CD4-positive, alpha-beta T cell (primary cell): ENCODE measurements at regions not wholly inside any gene's neighbourhood (a gene's known extent, or its start where the extent isn't known, plus 50 kb on each side); places are given as distances from the start of the nearest gene placed in this dataset.

Source experiments
- ATAC-seq: fragments of 200-7000 bp; cut with Tn5 transposase; one replicate; pipeline ENCODE4 v1.10.0; 2022; ENCODE audit warnings: mild to moderate bottlenecking; ENCODE audit not compliant: poor library complexity
- CTCF ChIA-PET: fragments of 350-600 bp; sonication (Branson Sonifier 250); formaldehyde crosslinking; loops from one replicate; lab custom pipeline; 2021; ENCODE audit warnings: antibody characterized with exemption, inconsistent platforms; lab: Charles Lee
- POLR2A ChIA-PET: fragments of 350-600 bp; sonication (Branson Sonifier 250); formaldehyde crosslinking; loops from one replicate; lab custom pipeline; 2021; ENCODE audit warnings: antibody characterized with exemption, inconsistent platforms; lab: Charles Lee
- DNase-seq, 14 experiments: peaks; one replicate each; pipeline ENCODE4 v3.0.0-alpha.2; 2013 to 2020; ENCODE audit warnings: mixed read lengths in 2 of 14
- H3K27ac ChIP-seq, 2 donors: one replicate each; pipeline versions ENCODE4 v1.5.1 to v1.7.0; 2013; ENCODE audit warnings: low read length in 2 of 2, low read depth in 1 of 2, mild to moderate bottlenecking in 1 of 2
- H3K27me3 ChIP-seq, 2 experiments: 1 replicate in 1 of 2; 2 replicates in 1 of 2; pipeline versions ENCODE4 v1.6.1 to v1.7.0; 2013; ENCODE audit warnings: low read length in 2 of 2, control low read depth in 1 of 2, mild to moderate bottlenecking in 1 of 2, moderate library complexity in 1 of 2; ENCODE audit not compliant: insufficient read depth in 2 of 2, control insufficient read depth in 1 of 2
- H3K36me3 ChIP-seq: one replicate; pipeline ENCODE4 v1.6.1; 2013; ENCODE audit warnings: low read length, control low read depth; ENCODE audit not compliant: insufficient read depth
- H3K4me1 ChIP-seq: one replicate; pipeline ENCODE4 v1.6.1; 2013; ENCODE audit warnings: low read length, control low read depth; ENCODE audit not compliant: insufficient read depth
- H3K4me3 ChIP-seq: one replicate; pipeline ENCODE4 v1.5.1; 2013; ENCODE audit warnings: mild to moderate bottlenecking, low read length, moderate library complexity
- H3K9me3 ChIP-seq, 2 experiments: 1 replicate in 1 of 2; 2 replicates in 1 of 2; pipeline versions ENCODE4 v1.6.1 to v1.7.0; 2013; ENCODE audit warnings: low read length in 2 of 2, mild to moderate bottlenecking in 2 of 2, control low read depth in 1 of 2, moderate library complexity in 1 of 2; ENCODE audit not compliant: control insufficient read depth in 1 of 2, insufficient read depth in 1 of 2
- H3K27ac Mint-ChIP-seq: one replicate; pipeline ENCODE4 v1.8.0; 2020; ENCODE audit warnings: mixed read lengths
- H3K27me3 Mint-ChIP-seq: one replicate; pipeline ENCODE4 v1.8.0; 2021; ENCODE audit warnings: mixed read lengths
- H3K36me3 Mint-ChIP-seq: one replicate; pipeline ENCODE4 v1.8.0; 2021; ENCODE audit warnings: low read depth, mixed read lengths
- H3K4me1 Mint-ChIP-seq: one replicate; pipeline ENCODE4 v1.8.0; 2021; ENCODE audit warnings: low read depth, mixed read lengths
- H3K4me3 Mint-ChIP-seq: one replicate; pipeline ENCODE4 v1.8.0; 2020; ENCODE audit warnings: mild to moderate bottlenecking, mixed read lengths
- H3K9me3 Mint-ChIP-seq: one replicate; pipeline ENCODE4 v1.8.0; 2020; ENCODE audit warnings: mixed read lengths
- CTCF ChIP-seq: fragments of 200-600 bp; IDR thresholded peaks from one replicate; pipeline ENCODE4 v1.8.0; 2022; ENCODE audit warnings: antibody characterized with exemption, mild to moderate bottlenecking
- intact Hi-C, 2 experiments: fragments of 100-400 bp; cut with DNase I in 1 of 2; cut with micrococcal nuclease in 1 of 2; formaldehyde crosslinking; loops; one replicate each; pipeline versions ENCODE4 v1.15.1 to v1.9.0; 2023 to 2025; cut with DNase I, micrococcal nuclease

DNA sequence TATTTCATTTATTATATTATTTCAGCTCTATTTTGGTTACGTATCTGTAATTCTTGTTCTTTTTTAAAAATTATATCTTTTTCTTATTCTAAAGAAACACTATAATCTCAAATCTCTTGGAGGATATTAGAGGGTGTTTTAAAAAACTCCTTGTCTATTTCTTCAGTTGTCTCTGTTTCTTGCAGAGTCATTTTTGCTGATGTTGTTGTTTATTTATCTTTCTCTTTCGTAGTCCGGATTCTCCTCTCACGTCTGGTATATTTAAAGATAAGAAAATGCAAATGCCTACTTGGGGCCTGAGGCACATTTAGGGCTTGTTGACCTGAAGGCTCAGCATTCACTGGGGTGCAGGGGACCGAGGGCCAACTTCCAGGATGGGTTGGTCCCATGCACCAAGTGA, 181.2 kb upstream of the CTBP2 start:
- no peak for DNase-seq
- H3K4me3 Mint-ChIP-seq = no peak overlapping the region
- no peak for TF ChIP-seq CTCF
- CTCF ChIA-PET = no interaction called here
- H3K36me3 ChIP-seq = no peaks in the 10 kb centered on the region
- no peak overlapping the region for H3K4me3 ChIP-seq
- POLR2A ChIA-PET = no interaction called here
- no peaks in the 10 kb centered on the region for H3K4me1 ChIP-seq
- H3K27ac ChIP-seq = no peak overlapping the region
- no peaks in the 10 kb centered on the region for H3K27me3 ChIP-seq
- H3K36me3 Mint-ChIP-seq = no peaks in the 10 kb centered on the region
- peaks cover 13% of the 10 kb centered on the region for H3K9me3 Mint-ChIP-seq
- no peaks in the 10 kb centered on the region for H3K4me1 Mint-ChIP-seq
- H3K27ac Mint-ChIP-seq = no peak overlapping the region
- intact Hi-C loops = no loop called here
- peaks cover 0 to 11% of the 10 kb centered on the region in 2 experiments for H3K9me3 ChIP-seq
- peaks cover 5% of the 10 kb centered on the region for H3K27me3 Mint-ChIP-seq
- no peak for ATAC-seq

DNA sequence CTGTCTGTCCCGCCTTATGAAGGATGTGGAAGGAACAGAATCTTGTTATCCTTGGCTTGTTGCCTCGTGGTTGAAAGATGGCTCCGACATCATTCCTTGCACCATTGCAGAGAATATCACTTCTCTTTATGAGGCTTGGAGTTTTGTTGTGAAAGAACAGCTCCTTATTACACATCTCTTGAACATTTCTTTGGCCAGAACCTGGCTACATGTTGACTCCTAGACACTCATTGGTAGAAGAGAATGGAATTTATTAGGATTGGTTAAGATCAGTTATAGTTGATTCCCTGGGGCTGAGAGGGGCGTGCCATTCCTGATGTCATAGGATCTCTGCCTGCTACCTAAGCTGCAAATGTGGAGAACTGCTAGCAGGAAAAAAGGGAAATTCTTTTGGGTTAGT, 180.5 kb upstream of the CTBP2 start:
- intact Hi-C loops = no loop called here
- H3K36me3 ChIP-seq = no peaks in the 10 kb centered on the region
- no peak overlapping the region for H3K27ac ChIP-seq
- no peak for TF ChIP-seq CTCF
- Mint-ChIP-seq H3K9me3 (peaks cover 13% of the 10 kb centered on the region), H3K27me3 (peaks cover 5% of the 10 kb centered on the region), H3K36me3 (no peaks in the 10 kb centered on the region), H3K4me1 (no peaks in the 10 kb centered on the region), H3K4me3 (no peak overlapping the region), H3K27ac (no peak overlapping the region)
- no peak overlapping the region for H3K4me3 ChIP-seq
- POLR2A ChIA-PET = no interaction called here
- no peak for ATAC-seq
- no peak for DNase-seq
- no peaks in the 10 kb centered on the region for H3K4me1 ChIP-seq
- H3K27me3 ChIP-seq = no peaks in the 10 kb centered on the region
- CTCF ChIA-PET = no interaction called here
- H3K9me3 ChIP-seq = peaks cover 0 to 11% of the 10 kb centered on the region in 2 experiments

DNA sequence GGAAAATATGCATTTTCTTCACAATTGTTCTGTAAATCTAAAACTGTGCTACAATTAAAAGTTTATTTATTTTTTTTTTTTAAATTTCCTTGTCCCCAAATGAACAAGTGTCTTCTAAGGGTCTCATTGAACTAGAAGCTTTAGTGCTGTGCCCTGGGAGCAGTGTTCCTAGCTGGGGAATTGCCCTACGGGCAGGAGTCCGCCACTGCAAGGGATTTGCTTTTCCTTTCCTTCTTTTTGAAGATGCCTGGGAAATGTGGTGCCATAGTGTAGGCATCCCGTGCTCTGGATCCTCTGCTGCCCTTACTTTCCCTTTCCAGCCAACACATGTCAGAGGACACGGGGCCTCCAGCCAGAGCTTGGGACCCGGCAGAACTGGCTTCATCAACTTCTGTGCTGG, 177.1 kb upstream of the CTBP2 start:
- DNase-seq = no peak
- CTCF ChIA-PET = no interaction called here
- no peak for TF ChIP-seq CTCF
- H3K9me3 Mint-ChIP-seq = peaks cover 13% of the 10 kb centered on the region
- no peaks in the 10 kb centered on the region for H3K27me3 Mint-ChIP-seq
- no peaks in the 10 kb centered on the region for H3K4me1 ChIP-seq
- H3K9me3 ChIP-seq = peaks cover 0 to 6% of the 10 kb centered on the region in 2 experiments
- no peaks in the 10 kb centered on the region for H3K27me3 ChIP-seq
- H3K27ac Mint-ChIP-seq = no peak overlapping the region
- ATAC-seq = no peak
- no peak overlapping the region for H3K4me3 ChIP-seq
- H3K36me3 Mint-ChIP-seq = no peaks in the 10 kb centered on the region
- POLR2A ChIA-PET = no interaction called here
- intact Hi-C loops = no loop called here
- no peak overlapping the region for H3K27ac ChIP-seq
- H3K36me3 ChIP-seq = no peaks in the 10 kb centered on the region
- no peaks in the 10 kb centered on the region for H3K4me1 Mint-ChIP-seq
- H3K4me3 Mint-ChIP-seq = no peak overlapping the region
